Esophagus squamous epithelium (tissue), 5 donors: ENCODE measurements at regions not wholly inside any gene's neighbourhood (a gene's known extent, or its start where the extent isn't known, plus 50 kb on each side); places are given as distances from the start of the nearest gene placed in this dataset.

Experiments
- DNase-seq: peaks from one replicate; lab custom pipeline; 2025; lab: John Stamatoyannopoulos, UW
- H3K27ac ChIP-seq, 4 donors: fragments of 200-600 bp; sonication (generic); one replicate each; pipeline ENCODE4 v1.5.1; 2016 to 2019; ENCODE audit warnings: mild to moderate bottlenecking in 1 of 4
- H3K27me3 ChIP-seq, 4 donors: fragments of 200-600 bp; sonication (generic); 1 replicate in 3 of 4; 2 replicates in 1 of 4; pipeline versions ENCODE4 v1.5.1 to v1.6.0; 2017 to 2021; ENCODE audit warnings: antibody characterized with exemption in 1 of 4
- H3K36me3 ChIP-seq, 3 donors: fragments of 200-600 bp; sonication (generic); one replicate each; pipeline ENCODE4 v1.5.1; 2016 to 2019
- H3K4me1 ChIP-seq, 3 donors: fragments of 200-600 bp; sonication (generic); one replicate each; pipeline ENCODE4 v1.5.1; 2017 to 2019
- H3K4me3 ChIP-seq, 4 donors: fragments of 200-600 bp; sonication (generic); 1 replicate in 3 of 4; 2 replicates in 1 of 4; pipeline ENCODE4 v1.5.1; 2016 to 2019; ENCODE audit warnings: mild to moderate bottlenecking in 2 of 4, moderate library complexity in 1 of 4
- H3K9me3 ChIP-seq, 3 donors: fragments of 200-600 bp; sonication (generic); one replicate each; pipeline ENCODE4 v1.5.1; 2016 to 2019
- CTCF ChIP-seq, 6 experiments: fragments of 450-650 bp in 4 of 6; fragments of 200-600 bp in 2 of 6; sonication (generic) in 2 of 6; IDR thresholded peaks; one replicate each; pipeline ENCODE4 v1.5.1; 2016 to 2019; ENCODE audit warnings: antibody characterized with exemption in 6 of 6, mild to moderate bottlenecking in 4 of 6, moderate library complexity in 4 of 6
- POLR2A ChIP-seq, 4 donors: fragments of 450-650 bp; IDR thresholded peaks; one replicate each; pipeline ENCODE4 v1.6.1; 2017; ENCODE audit warnings: antibody characterized with exemption in 4 of 4, mild to moderate bottlenecking in 4 of 4, moderate library complexity in 3 of 4
- whole genome bisulfite sequencing, 2 donors: methylation state at CpG; one replicate each; pipeline ENCODE4 v1.1.5; 2018; 5-methylcytosine and 5-hydroxymethylcytosine counted together
- intact Hi-C: fragments of 100-400 bp; cut with DNase I; formaldehyde crosslinking; loops from one replicate; pipeline ENCODE4 v1.15.0; 2022
- donor health status: DM: yes; HTN: yes; CAD: no.

GRCh38 chr2:14387332-14387731 is 245.2 kb upstream of the LRATD1 start:
- H3K4me3 ChIP-seq, result no peak overlapping the region
- no peaks in the 10 kb centered on the region for H3K27me3 ChIP-seq
- TF ChIP-seq CTCF (IDR thresholded peaks at IDR 0.05) (no peak), POLR2A (IDR thresholded peaks at IDR 0.05) (no peak)
- H3K27ac ChIP-seq, result no peak overlapping the region
- intact Hi-C loops, result no loop called here
- H3K9me3 ChIP-seq, result no peaks in the 10 kb centered on the region
- DNase-seq, result no peak
- H3K4me1 ChIP-seq, result no peaks in the 10 kb centered on the region
- no peaks in the 10 kb centered on the region for H3K36me3 ChIP-seq
- WGBS, 2 donors, result 81 to 90% methylated on average over 4 of the region's 4 CpGs

GRCh38 chr2:14388724-14389123 is 243.8 kb upstream of the LRATD1 start:
- no peaks in the 10 kb centered on the region for H3K36me3 ChIP-seq
- WGBS, 2 donors, result 89 to 92% methylated on average over 2 of the region's 2 CpGs
- no peaks in the 10 kb centered on the region for H3K4me1 ChIP-seq
- no peaks in the 10 kb centered on the region for H3K27me3 ChIP-seq
- TF ChIP-seq CTCF (IDR thresholded peaks at IDR 0.05) (no peak), POLR2A (IDR thresholded peaks at IDR 0.05) (no peak)
- H3K4me3 ChIP-seq, result no peak overlapping the region
- no peak overlapping the region for H3K27ac ChIP-seq
- H3K9me3 ChIP-seq, result no peaks in the 10 kb centered on the region
- intact Hi-C loops, result no loop called here
- no peak for DNase-seq

GRCh38 chr2:14396533-14397083 is 235.9 kb upstream of the LRATD1 start:
- H3K4me1 ChIP-seq, result no peaks in the 10 kb centered on the region
- no peak overlapping the region for H3K27ac ChIP-seq
- TF ChIP-seq POLR2A (IDR thresholded peaks at IDR 0.05), result no peak
- no peak for TF ChIP-seq CTCF (IDR thresholded peaks at IDR 0.05)
- no peak overlapping the region for H3K4me3 ChIP-seq
- H3K9me3 ChIP-seq, result no peaks in the 10 kb centered on the region
- intact Hi-C loops, result no loop called here
- WGBS, 2 donors, result 73 to 86% methylated on average over 3 of the region's 3 CpGs
- no peaks in the 10 kb centered on the region for H3K27me3 ChIP-seq
- DNase-seq, result no peak
- H3K36me3 ChIP-seq, result no peaks in the 10 kb centered on the region

GRCh38 chr2:14398641-14399040 is 233.9 kb upstream of the LRATD1 start:
- Histone ChIP-seq H3K9me3 (no peaks in the 10 kb centered on the region), H3K36me3 (no peaks in the 10 kb centered on the region), H3K27ac (no peak overlapping the region), H3K4me3 (no peak overlapping the region), H3K4me1 (no peaks in the 10 kb centered on the region), H3K27me3 (no peaks in the 10 kb centered on the region)
- DNase-seq, result no peak
- intact Hi-C loops, result no loop called here
- TF ChIP-seq POLR2A (IDR thresholded peaks at IDR 0.05), result no peak
- TF ChIP-seq CTCF (IDR thresholded peaks at IDR 0.05), result no peak

- H3K36me3 ChIP-seq, result no peaks in the 10 kb centered on the region
- H3K27me3 ChIP-seq, result no peaks in the 10 kb centered on the region
- intact Hi-C loops, result no loop called here
- no peaks in the 10 kb centered on the region for H3K9me3 ChIP-seq
- H3K27ac ChIP-seq, result no peak overlapping the region
- 40 to 44% methylated on average over 4 of the region's 4 CpGs for WGBS, 2 donors
- no peaks in the 10 kb centered on the region for H3K4me1 ChIP-seq
- DNase-seq, result no peak
- TF ChIP-seq POLR2A (IDR thresholded peaks at IDR 0.05) (no peak), CTCF (IDR thresholded peaks at IDR 0.05) (no peak)
- H3K4me3 ChIP-seq, result no peak overlapping the region
These were observed 230.6 kb upstream of the LRATD1 start for GRCh38 chr2:14401873-14402272.
